Lower leg skin (tissue), 3 donors: ENCODE measurements at regions not wholly inside any gene's neighbourhood (a gene's known extent, or its start where the extent isn't known, plus 50 kb on each side); places are given as distances from the start of the nearest gene placed in this dataset.

Experiments used
- POLR2A ChIP-seq, 2 donors: fragments of 450-650 bp; IDR thresholded peaks; one replicate each; pipeline ENCODE4 v1.6.1; 2016 to 2017; ENCODE audit warnings: antibody characterized with exemption in 2 of 2, mild to moderate bottlenecking in 1 of 2, moderate library complexity in 1 of 2
- TF ChIP-seq, protein P1 (sequence below), 3 donors: fragments of 450-650 bp; IDR thresholded peaks; one replicate each; pipeline ENCODE4 v1.5.1; 2016; ENCODE audit warnings: antibody characterized with exemption in 3 of 3, mild to moderate bottlenecking in 3 of 3, moderate library complexity in 2 of 3

DNA sequence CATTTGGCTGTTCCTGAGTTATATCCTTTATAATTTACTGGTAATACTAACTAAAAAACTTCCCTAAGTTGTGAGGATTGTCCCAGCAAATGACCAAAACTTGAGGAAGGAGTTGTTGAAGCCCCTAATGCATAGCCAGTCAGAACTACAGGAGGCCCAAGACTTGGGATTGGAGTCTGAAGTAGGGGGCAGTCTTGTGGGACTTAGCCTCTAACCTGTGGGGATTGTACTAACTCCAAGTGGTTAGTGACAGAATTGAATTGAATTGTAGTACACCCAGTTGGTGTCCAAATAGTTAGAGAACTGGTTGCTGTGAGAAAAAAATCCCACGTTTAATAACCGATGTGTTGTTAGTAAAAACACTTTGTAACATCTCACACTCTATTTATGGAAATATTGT is 1506.3 kb downstream of the ADGRL3 start:
- TF ChIP-seq, protein P1, sequence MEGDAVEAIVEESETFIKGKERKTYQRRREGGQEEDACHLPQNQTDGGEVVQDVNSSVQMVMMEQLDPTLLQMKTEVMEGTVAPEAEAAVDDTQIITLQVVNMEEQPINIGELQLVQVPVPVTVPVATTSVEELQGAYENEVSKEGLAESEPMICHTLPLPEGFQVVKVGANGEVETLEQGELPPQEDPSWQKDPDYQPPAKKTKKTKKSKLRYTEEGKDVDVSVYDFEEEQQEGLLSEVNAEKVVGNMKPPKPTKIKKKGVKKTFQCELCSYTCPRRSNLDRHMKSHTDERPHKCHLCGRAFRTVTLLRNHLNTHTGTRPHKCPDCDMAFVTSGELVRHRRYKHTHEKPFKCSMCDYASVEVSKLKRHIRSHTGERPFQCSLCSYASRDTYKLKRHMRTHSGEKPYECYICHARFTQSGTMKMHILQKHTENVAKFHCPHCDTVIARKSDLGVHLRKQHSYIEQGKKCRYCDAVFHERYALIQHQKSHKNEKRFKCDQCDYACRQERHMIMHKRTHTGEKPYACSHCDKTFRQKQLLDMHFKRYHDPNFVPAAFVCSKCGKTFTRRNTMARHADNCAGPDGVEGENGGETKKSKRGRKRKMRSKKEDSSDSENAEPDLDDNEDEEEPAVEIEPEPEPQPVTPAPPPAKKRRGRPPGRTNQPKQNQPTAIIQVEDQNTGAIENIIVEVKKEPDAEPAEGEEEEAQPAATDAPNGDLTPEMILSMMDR (IDR thresholded peaks at IDR 0.05), result no peak
- TF ChIP-seq POLR2A (IDR thresholded peaks at IDR 0.05), result no peak
